ENCODE measurements at regions not wholly inside any gene's neighbourhood (a gene's known extent, or its start where the extent isn't known, plus 50 kb on each side); places are given as distances from the start of the nearest gene placed in this dataset.
"Not testable (repeated sequence)": the region's sequence is repeated elsewhere in the genome, so short reads cannot be mapped to it uniquely, and the experiment has no call there.

DNA sequence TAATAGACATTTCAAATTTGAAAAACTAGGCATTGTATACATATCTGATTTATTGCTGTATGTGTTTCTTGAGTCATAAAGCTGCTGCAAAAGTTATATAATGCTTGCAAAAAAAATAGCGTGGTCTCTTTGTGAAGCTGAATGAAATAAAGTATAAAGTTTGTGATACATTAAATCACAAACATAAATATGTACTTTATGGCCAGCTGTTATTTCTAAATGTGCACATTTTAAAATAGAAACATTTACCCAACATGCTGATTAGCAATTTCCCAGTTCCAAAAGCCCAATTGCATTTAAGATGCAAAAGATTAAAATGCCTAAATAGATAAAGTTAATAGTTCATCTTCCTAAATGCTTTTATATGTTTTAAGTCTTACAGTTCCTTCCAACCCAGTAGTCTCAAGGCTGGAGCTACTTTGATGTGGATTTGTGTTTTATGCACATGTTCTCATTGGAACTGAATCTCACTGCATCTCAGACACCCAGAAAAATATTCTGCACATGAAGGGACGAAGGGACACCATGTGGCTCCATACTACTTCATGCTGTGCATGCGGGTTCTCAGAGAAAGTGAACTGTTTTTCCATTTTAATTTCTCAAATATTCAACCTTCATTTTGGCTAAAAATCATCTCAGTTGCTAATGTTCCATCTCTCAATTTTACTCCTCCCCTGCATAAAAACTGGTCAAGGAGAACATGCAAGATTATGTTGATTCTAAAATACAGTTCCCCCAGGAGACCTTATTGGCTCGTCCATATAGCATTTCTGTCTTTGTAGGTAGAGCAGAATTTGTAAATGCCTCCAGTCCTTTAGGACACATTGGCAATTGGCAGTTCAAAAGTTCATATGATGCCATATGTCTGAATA is 304.6 kb downstream of the MTX2 start:
- no peak for DNase-seq (ENCODE audit: low read depth)

DNA sequence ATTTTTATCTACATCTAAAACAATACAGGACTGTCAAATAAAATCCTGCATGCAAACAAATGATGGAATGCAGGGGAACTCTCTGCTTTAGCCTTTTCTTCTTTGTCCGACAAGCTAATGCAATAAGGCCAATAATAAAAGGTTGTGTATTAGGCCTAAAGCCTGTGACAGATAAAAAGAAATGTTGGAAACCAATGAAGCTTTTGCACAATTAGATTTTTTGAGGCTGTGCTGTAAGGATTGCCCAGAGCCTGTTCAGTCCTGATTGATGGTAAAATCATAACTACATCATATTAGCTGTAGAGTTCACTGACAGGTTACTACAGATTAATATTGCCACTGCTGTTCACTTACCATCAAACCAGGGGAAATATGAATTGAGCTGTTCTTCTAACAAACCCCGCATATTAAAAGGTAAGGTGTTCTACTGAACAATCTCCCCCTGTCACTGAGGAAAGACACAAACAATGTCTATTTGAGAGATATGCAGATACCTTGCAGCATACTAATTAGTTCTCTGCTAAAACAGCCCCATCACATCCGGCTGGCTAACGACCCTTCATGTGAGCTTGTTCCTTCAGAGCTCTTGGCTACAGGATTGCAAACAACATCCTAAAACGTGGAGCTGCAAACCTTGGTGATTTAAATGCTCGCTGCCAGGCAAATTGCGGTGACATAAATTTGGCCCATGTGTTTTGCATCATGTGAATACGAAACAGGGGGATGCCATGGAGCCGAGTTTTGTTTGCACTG is 305.4 kb downstream of the MTX2 start:
- DNase-seq (ENCODE audit: low read depth), result no peak

DNA sequence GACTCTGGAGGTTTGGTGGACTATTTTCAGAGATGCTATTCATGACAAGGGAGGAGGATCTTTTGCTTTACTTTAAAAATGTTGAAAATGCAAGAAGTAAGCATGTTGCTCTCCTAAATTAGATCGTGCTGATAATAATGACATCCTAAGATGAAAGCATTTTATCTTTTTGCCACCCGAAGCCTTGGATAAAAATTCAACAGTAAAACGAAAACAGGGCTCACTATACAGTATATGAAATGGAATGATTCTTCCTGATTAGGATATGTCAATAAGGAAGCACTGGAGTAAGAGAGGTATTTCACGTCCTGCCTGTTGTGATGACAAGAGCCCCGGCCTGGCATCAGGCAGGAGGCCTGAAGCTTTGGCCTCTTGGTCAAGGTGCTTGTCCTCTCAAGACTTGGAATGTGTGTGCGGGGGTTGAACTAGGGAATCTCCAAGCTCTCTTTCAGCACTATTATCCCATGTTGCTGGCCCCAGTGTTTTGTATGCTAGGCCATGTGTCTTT is 306.0 kb downstream of the MTX2 start:
- DNase-seq (ENCODE audit: low read depth), result no peak

DNA sequence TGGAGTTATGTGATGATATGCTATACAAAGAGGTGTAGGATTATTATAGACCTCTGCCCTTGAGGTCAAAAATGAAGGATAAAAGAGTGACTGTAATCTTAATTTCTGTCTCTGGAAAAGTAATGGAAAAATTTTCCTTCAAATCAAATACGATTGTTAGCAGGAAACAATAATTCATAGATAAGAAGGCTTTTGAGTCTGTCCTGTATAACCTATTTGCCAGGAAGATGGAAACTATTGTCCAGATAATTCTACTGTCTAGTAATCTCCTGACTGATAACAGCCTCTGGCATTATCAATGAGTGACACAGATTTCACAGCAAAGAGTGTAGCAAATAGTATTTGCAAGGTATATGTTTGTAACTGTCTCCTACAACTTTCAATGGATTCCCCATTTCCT is 307.8 kb downstream of the MTX2 start:
- DNase-seq (ENCODE audit: low read depth), result no peak

DNA sequence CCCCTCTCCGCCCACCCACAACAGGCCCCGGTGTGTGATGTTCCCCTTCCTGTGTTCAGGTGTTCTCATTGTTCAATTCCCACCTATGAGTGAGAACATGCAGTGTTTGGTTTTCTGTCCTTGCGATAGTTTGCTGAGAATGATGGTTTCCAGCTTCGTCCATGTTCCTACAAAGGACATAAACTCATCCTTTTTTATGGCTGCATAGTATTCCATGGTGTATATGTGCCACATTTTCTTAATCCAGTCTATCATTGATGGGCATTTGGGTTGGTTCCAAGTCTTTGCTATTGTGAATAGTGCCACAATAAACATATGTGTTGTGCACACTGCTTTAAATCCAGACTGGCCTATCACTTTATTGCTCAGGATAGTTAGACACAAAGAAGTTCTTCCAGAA is 309.1 kb downstream of the MTX2 start:
- not testable (repeated sequence) for DNase-seq (ENCODE audit: low read depth)

DNA sequence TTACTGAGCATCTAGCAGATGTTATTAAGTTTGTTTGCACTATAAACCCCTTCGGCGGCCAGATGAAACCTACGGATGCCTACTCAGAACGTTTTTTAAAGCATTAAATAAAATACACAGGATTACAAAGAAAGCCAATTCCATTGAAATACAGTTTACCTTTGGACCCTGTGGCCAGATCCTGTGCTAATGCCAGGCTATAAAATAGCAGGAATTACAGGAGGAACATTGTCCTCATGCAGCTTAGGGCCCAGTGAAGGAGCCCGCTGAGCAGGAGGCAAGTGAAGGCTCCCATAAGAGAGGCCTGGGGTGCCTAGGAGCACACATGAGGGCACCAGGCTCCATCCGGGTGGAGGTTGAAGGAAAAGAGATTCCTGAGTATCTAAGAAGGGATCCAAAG is 310.4 kb downstream of the MTX2 start:
- no peak for DNase-seq (ENCODE audit: low read depth)

DNA sequence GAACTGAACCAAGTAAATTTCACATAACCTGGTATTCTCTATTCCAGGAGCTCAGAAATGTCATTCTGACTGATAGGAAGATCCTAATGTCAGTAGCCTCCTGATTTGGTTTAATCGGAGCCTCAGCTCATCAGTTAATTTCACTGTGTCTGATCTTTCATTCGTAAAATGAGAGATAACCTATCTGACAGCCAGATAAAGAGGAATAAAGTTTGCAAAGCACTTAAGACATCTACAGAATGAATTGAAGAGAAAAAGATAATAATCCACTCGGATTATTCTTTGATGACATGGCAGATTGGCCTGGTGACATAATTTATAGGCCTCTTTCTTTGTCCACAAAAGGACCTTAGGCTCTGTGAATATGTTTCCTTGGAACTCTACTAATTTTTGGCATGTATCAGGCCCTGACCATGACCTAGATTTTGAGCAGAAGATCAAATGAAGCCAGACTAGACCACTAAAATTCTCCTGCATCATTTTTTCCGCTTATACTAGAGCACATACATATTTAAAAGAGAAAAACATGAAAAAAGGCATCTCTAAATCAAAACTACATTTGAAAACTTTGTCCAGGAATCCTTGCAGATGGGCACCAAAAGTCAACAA is 312.4 kb downstream of the MTX2 start:
- DNase-seq (ENCODE audit: low read depth), result peak; percentile 13

DNA sequence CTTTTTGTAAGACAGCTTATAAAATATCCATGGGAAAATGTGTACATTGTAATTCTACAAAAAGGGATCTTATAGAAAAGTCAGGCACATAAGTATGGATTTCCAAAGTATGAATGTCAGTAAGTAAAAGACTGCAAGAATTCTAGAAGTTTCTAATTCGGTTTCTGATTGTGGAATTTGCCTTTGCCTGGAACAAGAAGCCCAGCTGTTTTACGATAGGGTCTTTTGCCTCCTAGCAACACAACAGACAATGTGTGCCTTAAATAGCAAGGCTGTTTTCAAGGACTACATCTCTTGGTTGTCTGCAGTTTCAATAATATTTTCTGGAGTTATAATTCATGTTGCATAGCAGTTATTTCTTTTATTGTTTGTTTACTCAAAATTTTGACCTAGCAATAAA is 312.9 kb downstream of the MTX2 start:
- no peak for DNase-seq (ENCODE audit: low read depth)

DNA sequence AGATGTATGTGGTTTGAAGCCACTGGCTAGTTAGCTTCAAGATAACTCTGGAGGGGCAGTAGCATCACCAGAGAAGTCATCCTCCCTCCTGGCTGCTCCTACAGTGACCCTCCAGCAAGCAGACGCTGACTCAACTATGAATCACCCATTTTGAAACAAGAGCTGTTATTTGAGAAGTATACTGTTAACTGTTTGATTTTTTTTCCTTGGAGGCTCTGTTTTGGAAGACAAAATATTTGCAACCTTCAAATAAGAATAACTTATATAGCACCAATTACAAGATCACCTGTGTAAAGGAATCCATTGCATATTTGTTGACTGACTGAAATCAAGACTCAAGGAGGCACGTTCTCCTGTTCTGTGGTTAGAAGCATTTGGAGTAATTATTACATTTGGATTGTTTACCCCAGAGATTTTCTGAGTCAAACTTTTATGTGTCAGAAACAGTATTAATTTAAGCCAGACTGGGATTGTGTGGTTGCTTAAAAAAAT is 313.8 kb downstream of the MTX2 start:
- peak; percentile 91 for DNase-seq (ENCODE audit: low read depth)

DNA sequence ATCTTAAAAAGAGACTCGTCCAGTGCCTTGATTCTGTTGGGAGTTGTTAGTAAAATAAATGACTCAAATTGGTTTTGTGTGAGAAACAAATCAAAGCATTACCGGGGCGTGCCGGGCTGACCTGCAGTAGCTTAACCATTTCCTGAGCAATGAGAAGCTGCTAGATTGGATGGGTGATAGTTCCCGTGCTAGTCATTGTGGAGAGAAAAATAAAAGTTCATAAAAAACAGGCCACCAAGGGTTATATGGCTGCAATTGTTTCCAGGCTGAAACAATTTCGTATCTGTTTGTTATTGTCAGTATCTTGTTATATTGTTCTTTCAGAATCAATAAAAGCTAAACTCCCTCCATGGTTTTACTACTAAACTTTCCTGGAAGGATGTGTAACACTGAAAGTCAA is 314.4 kb downstream of the MTX2 start:
- DNase-seq (ENCODE audit: low read depth), result peak; percentile 34

DNA sequence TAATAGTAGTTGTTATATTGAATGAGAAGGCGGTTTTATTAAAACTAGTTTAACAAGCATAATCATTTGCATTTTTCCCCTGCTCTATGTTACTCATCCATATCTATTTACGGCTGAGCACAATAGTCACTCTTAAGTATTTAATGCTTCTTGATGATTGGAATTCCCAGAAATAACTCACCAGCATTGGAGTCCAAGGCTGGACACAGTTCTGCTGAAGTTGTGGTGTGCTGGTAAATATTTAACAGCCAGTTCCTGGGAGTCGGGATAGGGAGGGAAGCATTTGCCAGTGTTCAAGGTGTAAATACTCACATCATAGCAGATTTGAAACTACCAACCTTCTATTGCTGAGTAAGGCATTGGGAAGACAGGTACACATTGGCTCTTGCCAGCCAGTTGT is 315.1 kb downstream of the MTX2 start:
- no peak for DNase-seq (ENCODE audit: low read depth)

DNA sequence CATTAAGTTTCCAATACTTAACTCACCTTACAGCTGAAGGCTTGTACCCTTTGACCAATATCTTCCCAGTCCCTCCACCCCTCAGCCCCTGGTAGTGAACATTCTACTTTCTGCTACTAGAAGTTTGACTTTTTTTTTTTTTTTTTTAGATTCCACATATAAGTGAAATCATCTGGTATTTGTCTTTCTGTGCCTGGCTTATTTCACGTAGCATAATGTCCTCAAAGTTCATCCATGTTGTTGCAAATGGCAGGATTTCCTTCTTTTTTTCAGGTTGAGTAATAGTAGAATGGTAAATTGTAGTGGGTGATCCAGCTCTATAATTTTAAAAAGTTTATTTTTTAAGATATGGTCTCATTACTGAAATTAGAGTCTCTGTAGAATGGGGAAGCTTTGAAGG is 316.0 kb downstream of the MTX2 start:
- DNase-seq (ENCODE audit: low read depth), result no peak

DNA sequence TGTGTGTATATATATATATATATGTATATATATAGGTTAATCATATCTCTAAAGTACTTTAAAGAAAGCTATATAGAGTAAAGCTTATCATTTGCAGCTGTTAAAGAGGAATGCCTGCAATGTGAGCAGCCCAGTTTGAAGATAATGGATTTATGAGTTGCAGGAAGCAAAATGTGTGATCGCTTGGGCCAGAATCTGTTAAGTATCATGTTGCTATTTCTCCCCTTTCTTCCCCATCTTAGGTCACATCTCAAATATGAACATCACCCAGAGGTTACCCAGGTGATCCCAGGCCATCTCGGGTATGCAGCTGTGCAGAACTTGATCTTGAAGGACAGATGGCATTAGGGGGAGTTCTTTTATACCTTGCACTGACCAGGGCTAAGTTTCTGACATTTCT is 316.5 kb downstream of the MTX2 start:
- DNase-seq (ENCODE audit: low read depth), result no peak

DNA sequence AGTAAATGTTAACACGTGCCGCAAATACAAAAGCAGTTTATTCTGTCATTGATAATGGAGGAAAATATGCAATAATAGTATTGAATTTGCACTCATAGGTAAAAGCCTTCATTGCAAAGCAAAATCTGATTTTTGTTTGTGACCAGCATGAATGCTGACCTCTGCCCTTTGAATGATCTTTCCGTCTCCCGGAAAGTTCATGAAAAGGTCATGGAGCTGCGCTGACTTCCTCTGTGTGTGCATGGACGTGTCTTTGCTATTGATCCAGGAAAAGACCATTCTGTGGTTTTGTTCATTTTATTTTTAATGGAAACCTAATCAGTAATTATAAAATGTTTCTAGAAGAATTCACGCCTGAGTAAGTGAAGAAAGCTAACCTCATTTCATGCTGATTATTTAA is 320.0 kb downstream of the MTX2 start:
- DNase-seq (ENCODE audit: low read depth), result no peak

DNA sequence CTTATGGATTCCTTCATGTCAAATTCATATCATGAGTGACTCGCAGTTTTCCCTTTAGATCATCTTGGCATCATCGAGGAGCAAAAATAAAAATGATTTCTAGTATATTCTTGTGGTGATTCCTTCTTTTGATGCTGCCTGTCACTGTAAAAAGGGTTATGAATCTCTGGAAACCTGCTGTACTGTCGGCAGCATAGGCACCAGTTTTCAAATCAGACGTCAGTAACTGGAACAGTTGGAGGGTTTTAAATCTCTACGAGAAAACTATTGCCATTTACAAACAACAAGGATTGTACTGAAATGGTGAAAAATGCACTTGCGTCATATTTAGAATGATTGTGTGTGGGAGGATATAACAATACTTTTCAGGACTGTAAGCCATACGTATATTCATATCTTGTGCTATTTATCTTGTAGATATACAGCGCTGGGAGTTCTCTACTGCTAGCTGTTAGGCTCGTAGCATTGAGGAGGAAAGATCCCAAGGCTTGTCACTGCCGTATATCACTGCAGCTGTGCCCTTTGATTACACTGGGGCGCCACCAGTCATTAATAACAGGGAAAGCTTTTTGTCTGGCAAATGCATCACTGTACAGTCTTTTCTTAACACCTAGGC is 320.7 kb downstream of the MTX2 start:
- DNase-seq (ENCODE audit: low read depth), result no peak

DNA sequence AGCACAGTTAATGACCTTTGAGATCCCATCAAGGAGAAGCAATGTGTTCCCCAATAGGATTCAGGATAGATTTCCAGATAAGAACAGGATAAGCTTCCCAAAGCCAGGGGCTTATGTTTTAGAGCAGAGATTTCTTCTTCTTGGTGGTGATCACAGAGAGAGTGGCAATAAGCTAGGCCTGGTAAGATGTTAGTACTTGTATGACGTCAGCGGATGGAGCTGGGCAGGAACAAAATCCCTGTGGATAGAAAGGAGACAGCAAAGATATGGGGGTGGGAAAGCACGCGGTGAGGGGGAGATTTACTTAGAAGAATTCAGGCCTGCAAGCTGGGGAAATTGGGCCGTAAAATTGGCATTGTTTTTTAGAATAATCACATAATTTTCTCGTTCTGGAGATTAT is 323.0 kb downstream of the MTX2 start:
- no peak for DNase-seq (ENCODE audit: low read depth)

DNA sequence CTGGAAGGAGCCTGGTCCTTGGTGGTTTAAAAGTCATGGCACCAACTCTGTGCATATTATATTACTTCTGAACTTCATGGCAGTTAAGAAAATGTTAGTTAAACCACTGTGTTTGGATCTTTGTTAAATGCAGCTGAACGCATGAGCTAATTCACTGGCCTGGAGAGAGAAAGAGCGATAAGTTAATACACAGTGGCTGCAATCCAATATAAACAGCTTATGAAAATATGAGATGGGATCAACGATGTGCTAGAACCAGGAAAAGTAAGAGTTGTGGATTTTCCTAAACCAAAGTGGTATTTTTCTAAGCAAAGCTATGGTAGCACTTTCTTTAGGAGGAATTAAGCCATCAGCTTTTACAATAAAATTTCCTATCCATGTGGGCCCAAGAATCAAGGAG is 326.7 kb downstream of the MTX2 start:
- DNase-seq (ENCODE audit: low read depth), result peak; percentile 48

DNA sequence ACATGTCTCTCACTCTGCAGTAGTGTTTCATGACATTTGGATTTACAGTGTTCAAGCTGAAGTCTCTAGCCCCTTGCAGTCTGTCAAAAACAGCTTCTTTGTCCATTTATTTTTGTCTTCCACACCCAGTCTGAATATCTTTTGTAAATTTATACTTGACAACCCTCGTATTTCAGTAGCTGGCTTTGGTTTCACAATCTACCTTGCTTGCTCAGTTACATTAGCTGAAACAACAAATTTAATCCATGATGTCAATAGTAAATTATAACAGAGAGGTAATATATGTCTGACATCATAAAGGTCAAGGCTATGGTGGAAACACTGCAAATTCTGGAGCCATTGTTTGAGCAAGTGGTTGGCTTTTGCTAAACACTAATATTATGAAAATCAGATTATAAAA is 328.7 kb downstream of the MTX2 start:
- no peak for DNase-seq (ENCODE audit: low read depth)

DNA sequence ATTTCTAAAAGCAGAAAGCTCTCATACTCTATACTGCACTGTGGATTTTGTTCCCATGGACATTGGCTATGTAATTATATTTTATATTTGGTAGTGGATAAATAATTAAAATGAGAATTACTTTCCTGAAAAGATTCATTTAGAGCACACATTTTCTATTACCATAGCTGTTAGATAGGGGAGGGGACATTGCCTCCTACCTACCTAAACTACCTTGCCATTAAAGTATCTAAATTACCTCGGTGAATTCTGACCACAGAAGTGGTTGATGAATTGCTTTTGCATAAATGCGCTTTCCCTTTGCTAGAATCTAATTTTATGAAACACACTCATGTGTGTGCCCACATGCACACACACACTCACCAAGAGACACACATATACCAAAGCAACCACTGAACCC is 329.1 kb downstream of the MTX2 start:
- DNase-seq (ENCODE audit: low read depth), result no peak

DNA sequence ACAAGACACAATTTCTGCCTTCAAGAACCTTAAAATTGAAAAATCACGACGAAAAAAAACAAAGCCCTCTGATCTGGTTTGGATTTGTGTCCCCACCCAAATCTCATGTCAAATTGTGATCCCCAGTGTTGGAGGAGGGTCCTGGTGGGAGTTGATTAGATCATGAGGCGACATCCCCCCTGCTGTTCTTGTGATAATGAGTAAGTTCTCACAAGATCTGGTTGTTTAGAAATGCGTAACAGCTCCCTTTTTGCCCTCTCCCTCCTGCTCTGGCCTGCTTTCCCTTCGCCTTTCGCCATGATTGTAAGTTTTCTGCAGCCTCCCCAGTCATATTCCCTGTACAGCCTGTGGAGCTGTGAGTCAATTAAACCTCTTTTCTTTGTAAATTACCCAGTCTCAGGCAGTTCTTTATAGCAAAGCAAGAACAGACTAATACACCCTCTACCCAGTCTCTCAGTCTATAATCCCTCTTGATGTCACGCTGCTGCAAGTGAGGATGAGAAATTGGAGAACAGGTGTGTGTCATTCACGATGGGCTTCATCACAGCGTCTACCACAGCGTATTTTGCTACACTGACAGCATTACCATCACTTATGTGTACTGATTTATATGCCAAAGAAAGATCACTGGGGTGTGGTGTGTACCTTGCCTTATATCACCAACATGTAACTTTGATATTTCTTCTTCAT is 330.7 kb downstream of the MTX2 start:
- DNase-seq (ENCODE audit: low read depth), result no peak

DNA sequence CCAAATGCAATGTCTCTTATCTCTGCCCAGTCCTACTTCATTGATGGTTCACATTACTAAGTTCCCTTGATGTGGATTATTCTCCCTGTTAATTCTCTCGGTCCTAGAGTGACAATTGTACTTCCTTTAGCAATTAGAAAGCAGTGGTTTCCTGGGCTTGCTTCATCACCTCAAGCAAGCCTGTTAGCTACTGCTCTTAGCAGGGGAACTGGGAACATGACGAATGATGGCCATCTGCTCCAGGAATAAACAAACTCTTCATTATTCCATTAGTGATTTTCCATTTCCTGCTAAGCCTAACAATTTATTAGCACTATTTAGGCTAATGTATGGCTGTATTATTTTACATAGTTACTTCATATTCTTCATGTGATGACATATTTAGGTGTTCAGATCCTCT is 331.8 kb downstream of the MTX2 start:
- no peak for DNase-seq (ENCODE audit: low read depth)

DNA sequence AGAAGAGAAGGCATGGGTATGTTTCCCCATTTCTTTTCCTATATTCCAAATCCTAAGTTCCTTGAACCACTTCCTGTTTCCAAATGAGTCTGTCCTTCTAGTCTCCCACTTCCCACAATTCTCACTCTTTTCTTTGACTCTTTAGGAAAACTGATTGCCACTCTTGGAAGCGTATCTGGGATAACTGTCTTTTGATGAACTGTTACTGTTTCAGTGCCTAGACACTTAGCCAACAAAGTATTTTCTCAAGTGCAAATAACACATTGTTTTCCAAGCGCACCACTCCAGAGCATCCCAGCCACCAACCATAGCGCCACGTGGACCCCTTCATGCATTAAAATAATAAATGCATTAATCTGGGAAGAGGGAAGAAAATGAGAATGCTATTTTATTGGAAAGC is 342.8 kb downstream of the MTX2 start:
- DNase-seq (ENCODE audit: low read depth), result no peak

All from stromal cell of bone marrow (primary cell).